Osteoblast (primary cell): ENCODE measurements at regions not wholly inside any gene's neighbourhood (a gene's known extent, or its start where the extent isn't known, plus 50 kb on each side); places are given as distances from the start of the nearest gene placed in this dataset.
"Not testable (repeated sequence)": the region's sequence is repeated elsewhere in the genome, so short reads cannot be mapped to it uniquely, and the experiment has no call there.

ENCODE experiments used
- DNase-seq: peaks from one replicate; pipeline ENCODE4 v3.0.0; 2011; ENCODE audit warnings: low spot score, mixed read lengths; ENCODE audit not compliant: insufficient read length; ENCODE audit errors: missing footprints
- H2AFZ ChIP-seq: 2 replicates; pipeline ENCODE4 v1.6.0; 2011; ENCODE audit warnings: mild to moderate bottlenecking, low read length
- H3K27ac ChIP-seq: 2 replicates; pipeline ENCODE4 v1.5.1; 2011; ENCODE audit warnings: mild to moderate bottlenecking, low read depth, low read length, moderate library complexity
- H3K27me3 ChIP-seq: 2 replicates; pipeline ENCODE4 v1.6.0; 2012; ENCODE audit warnings: mild to moderate bottlenecking, control low read depth, inconsistent platforms, low read length, moderate library complexity; ENCODE audit not compliant: insufficient read depth
- H3K36me3 ChIP-seq: 2 replicates; pipeline ENCODE4 v1.5.1; 2011; ENCODE audit warnings: mild to moderate bottlenecking, low read length, control low read depth, moderate library complexity; ENCODE audit not compliant: insufficient read depth
- H3K4me1 ChIP-seq: 2 replicates; pipeline ENCODE4 v1.5.1; 2011; ENCODE audit warnings: mild to moderate bottlenecking, low read length, control low read depth, moderate library complexity; ENCODE audit not compliant: insufficient read depth
- H3K4me2 ChIP-seq: 2 replicates; pipeline ENCODE4 v1.6.0; 2011; ENCODE audit warnings: mild to moderate bottlenecking, low read length; ENCODE audit not compliant: insufficient read depth
- H3K4me3 ChIP-seq: fragments of 200-600 bp; sonication (generic); 3 replicates; pipeline ENCODE4 v1.5.1; 2012; ENCODE audit warnings: mild to moderate bottlenecking, low read length, inconsistent platforms; ENCODE audit not compliant: insufficient read depth
- H3K79me2 ChIP-seq: 2 replicates; pipeline ENCODE4 v1.6.0; 2012; ENCODE audit warnings: mild to moderate bottlenecking, low read length, control low read depth, inconsistent platforms; ENCODE audit not compliant: insufficient read depth
- H3K9me3 ChIP-seq: 2 replicates; pipeline ENCODE4 v1.5.1; 2011; ENCODE audit warnings: low read depth, low read length, control low read depth
- H4K20me1 ChIP-seq: 2 replicates; pipeline ENCODE4 v1.6.0; 2012; ENCODE audit warnings: mild to moderate bottlenecking, low read length, control low read depth; ENCODE audit not compliant: insufficient read depth
- CTCF ChIP-seq: IDR thresholded peaks from 2 replicates; pipeline ENCODE4 v1.5.1; 2011; ENCODE audit warnings: mild to moderate bottlenecking, low read depth, low read length, moderate library complexity; ENCODE audit errors: extremely low read depth

- no peak overlapping the region for H3K4me3 ChIP-seq
- H4K20me1 ChIP-seq = no peaks in the 10 kb centered on the region
- H3K79me2 ChIP-seq = no peaks in the 10 kb centered on the region
- DNase-seq = no peak
- peak overlapping the region; percentile 18 for H3K27ac ChIP-seq
- H3K9me3 ChIP-seq = no peaks in the 10 kb centered on the region
- H3K36me3 ChIP-seq = no peaks in the 10 kb centered on the region
- H3K4me2 ChIP-seq = no peak overlapping the region
- H2AFZ ChIP-seq = no peak overlapping the region
- peaks cover 11% of the 10 kb centered on the region for H3K4me1 ChIP-seq
- TF ChIP-seq CTCF = no peak
- H3K27me3 ChIP-seq = no peaks in the 10 kb centered on the region
Observed at GRCh38 chrX:120731386-120731785, 101.5 kb upstream of the C1GALT1C1 start.

- H3K4me2 ChIP-seq, H3K9me3 ChIP-seq, H4K20me1 ChIP-seq, H3K79me2 ChIP-seq, H3K4me3 ChIP-seq, DNase-seq, H3K36me3 ChIP-seq, H3K27ac ChIP-seq, H2AFZ ChIP-seq, H3K4me1 ChIP-seq, H3K27me3 ChIP-seq: not testable (repeated sequence)
Observed at GRCh38 chrX:120729506-120730255, 99.8 kb upstream of the C1GALT1C1 start.

GRCh38 chrX:120727911-120728310 is 98.1 kb upstream of the C1GALT1C1 start:
- no peaks in the 10 kb centered on the region for H3K36me3 ChIP-seq
- H3K27me3 ChIP-seq = no peaks in the 10 kb centered on the region
- TF ChIP-seq CTCF = no peak
- no peak overlapping the region for H2AFZ ChIP-seq
- H4K20me1 ChIP-seq = no peaks in the 10 kb centered on the region
- H3K79me2 ChIP-seq = no peaks in the 10 kb centered on the region
- H3K4me1 ChIP-seq = no peaks in the 10 kb centered on the region
- no peak overlapping the region for H3K4me3 ChIP-seq
- no peak for DNase-seq
- H3K9me3 ChIP-seq = no peaks in the 10 kb centered on the region
- H3K27ac ChIP-seq = no peak overlapping the region
- H3K4me2 ChIP-seq = no peak overlapping the region

GRCh38 chrX:120727452-120727851 is 97.6 kb upstream of the C1GALT1C1 start:
- no peak for TF ChIP-seq CTCF
- Histone ChIP-seq H3K36me3 (no peaks in the 10 kb centered on the region), H3K27ac (no peak overlapping the region), H4K20me1 (no peaks in the 10 kb centered on the region), H3K9me3 (no peaks in the 10 kb centered on the region), H3K27me3 (no peaks in the 10 kb centered on the region), H3K4me2 (no peak overlapping the region), H3K79me2 (no peaks in the 10 kb centered on the region), H2AFZ (no peak overlapping the region), H3K4me3 (no peak overlapping the region), H3K4me1 (no peaks in the 10 kb centered on the region)
- no peak for DNase-seq
